ENCODE measurements at regions not wholly inside any gene's neighbourhood (a gene's known extent, or its start where the extent isn't known, plus 50 kb on each side); places are given as distances from the start of the nearest gene placed in this dataset.
A peak's percentile ranks its signal among the peaks of the same experiment; 100 is the strongest.

DNA sequence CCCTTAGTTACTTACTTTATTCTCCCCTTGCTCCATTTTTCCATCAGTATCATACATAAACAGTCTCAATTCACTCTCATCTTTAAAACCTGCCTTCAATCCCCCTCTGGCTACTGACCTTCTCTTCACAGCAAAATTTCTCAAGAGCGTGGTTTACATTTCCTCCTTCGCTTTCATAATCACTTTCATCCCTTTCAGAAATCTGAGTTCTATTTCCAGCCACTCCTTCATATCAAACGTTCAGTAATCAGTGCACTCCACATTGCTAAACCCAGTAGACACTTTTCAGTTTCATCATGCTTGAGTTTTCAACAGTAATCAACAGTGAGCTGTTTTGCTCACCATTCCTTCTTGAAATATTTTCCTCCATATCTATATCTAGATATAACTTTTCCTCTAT is 176.7 kb upstream of the HSF2 start:
- no peak for TF ChIP-seq POLR2A (IDR thresholded peaks at IDR 0.05)
- TF ChIP-seq, protein P1, sequence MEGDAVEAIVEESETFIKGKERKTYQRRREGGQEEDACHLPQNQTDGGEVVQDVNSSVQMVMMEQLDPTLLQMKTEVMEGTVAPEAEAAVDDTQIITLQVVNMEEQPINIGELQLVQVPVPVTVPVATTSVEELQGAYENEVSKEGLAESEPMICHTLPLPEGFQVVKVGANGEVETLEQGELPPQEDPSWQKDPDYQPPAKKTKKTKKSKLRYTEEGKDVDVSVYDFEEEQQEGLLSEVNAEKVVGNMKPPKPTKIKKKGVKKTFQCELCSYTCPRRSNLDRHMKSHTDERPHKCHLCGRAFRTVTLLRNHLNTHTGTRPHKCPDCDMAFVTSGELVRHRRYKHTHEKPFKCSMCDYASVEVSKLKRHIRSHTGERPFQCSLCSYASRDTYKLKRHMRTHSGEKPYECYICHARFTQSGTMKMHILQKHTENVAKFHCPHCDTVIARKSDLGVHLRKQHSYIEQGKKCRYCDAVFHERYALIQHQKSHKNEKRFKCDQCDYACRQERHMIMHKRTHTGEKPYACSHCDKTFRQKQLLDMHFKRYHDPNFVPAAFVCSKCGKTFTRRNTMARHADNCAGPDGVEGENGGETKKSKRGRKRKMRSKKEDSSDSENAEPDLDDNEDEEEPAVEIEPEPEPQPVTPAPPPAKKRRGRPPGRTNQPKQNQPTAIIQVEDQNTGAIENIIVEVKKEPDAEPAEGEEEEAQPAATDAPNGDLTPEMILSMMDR (IDR thresholded peaks at IDR 0.05): no peak
- ATAC-seq (no peak), DNase-seq (no peak)
- H3K27ac ChIP-seq: no peak overlapping the region
- H3K36me3 ChIP-seq: no peaks in the 10 kb centered on the region
- no peak overlapping the region for H3K4me3 ChIP-seq
- no peaks in the 10 kb centered on the region for H3K9me3 ChIP-seq
- 29 to 41% (median 32%) methylated on average over 3 of the region's 3 CpGs for WGBS, 4 donors
- H3K27me3 ChIP-seq: no peaks in the 10 kb centered on the region
- H3K4me1 ChIP-seq: no peaks in the 10 kb centered on the region
- intact Hi-C loops (cut with DNase I): no loop called here

DNA sequence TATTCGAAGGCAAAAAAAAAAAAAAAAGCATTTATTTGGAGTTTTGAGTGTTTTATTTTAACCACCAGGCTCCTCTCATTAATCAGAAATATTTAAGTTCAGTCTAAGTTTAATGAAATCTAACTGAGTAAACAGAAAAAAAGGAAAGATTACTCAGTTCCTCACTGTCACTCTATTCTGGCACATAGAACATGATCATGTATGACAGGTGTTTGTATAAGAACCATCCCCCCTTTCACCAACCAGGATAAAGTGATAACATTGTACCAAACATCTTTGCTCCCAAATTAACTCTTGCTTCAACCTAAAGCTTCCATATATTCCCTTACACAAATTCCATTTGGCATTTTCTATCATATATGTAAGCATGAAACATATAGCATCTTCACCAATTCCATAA is 176.2 kb upstream of the HSF2 start:
- no peak for ATAC-seq
- intact Hi-C loops (cut with DNase I): no loop called here
- H3K4me1 ChIP-seq: no peaks in the 10 kb centered on the region
- H3K27ac ChIP-seq: no peak overlapping the region
- 50 to 65% (median 57%) methylated on average over 1 of the region's 1 CpG for WGBS, 4 donors
- H3K4me3 ChIP-seq: no peak overlapping the region
- no peaks in the 10 kb centered on the region for H3K27me3 ChIP-seq
- TF ChIP-seq, protein P1 (IDR thresholded peaks at IDR 0.05): no peak
- TF ChIP-seq POLR2A (IDR thresholded peaks at IDR 0.05): no peak
- no peaks in the 10 kb centered on the region for H3K9me3 ChIP-seq
- H3K36me3 ChIP-seq: no peaks in the 10 kb centered on the region
- DNase-seq: no peak

DNA sequence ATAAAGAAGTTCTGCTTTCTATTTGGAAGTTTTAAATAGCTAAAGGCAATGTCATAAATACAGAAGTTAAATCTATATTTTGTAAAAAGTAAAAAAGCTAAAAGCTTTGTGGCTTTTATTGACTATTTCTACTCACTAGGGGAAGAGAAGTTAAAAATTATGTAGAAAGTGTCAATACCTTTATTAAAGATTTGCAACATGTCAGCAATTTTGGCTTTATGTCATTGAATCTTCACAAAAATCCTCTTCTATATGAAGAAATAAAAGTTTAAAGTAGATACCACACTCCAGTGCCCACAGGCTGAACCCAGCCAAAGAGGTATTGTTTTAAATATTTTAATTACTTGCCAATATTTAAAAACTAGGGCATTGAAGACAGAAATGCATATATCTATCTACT is 160.6 kb upstream of the HSF2 start:
- Histone ChIP-seq H3K4me1 (no peaks in the 10 kb centered on the region), H3K27ac (no peak overlapping the region), H3K9me3 (peaks cover 0 to 17% (median 8%) of the 10 kb centered on the region in 12 donors), H3K36me3 (no peaks in the 10 kb centered on the region), H3K27me3 (no peaks in the 10 kb centered on the region), H3K4me3 (no peak overlapping the region)
- ATAC-seq: no peak
- intact Hi-C loops (cut with DNase I): no loop called here
- TF ChIP-seq, protein P1 (IDR thresholded peaks at IDR 0.05): no peak
- no peak for TF ChIP-seq POLR2A (IDR thresholded peaks at IDR 0.05)
- no peak for DNase-seq

DNA sequence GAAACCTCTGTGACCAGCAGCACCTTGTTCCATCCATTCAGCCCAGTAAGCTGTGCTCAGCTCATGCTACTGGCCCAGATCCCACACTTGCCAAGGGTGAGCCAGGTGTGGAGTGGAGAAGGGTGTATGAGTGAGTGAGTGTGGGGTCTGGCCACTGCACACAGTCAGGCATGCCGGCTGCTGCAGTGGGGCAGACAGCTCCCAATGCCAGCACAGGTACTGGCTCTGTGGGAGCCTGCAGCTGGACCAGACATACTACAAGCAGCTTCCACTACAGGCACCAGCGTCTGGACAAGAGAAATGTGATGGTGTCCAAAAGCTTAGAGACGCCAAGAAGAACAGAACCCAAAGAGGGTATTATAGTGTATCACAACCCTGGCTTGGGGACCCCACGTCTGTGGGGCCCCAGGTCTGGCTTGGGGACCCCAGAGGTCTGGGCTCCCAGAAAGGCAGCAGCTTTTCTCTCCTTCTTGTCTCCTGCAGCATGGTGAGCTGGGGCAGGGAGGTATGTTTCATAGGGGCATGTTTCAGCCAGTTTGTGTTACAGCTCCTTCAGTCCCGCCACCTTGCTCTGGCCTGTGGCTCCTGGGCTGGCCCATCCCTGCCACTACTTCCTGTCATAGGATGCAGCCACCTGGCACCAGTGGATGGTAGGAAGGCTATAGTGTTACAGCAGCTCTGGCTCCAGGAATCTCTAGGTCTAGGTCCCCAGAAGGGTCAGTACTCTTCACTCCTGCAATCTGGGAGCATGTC is 152.4 kb upstream of the HSF2 start:
- 68 to 86% (median 82%) methylated on average over 5 of the region's 5 CpGs for WGBS, 4 donors
- Histone ChIP-seq H3K4me1 (no peaks in the 10 kb centered on the region), H3K27me3 (no peaks in the 10 kb centered on the region), H3K9me3 (peaks cover 0 to 43% (median 15%) of the 10 kb centered on the region in 12 donors), H3K27ac (no peak overlapping the region), H3K36me3 (no peaks in the 10 kb centered on the region), H3K4me3 (no peak overlapping the region)
- TF ChIP-seq, protein P1 (IDR thresholded peaks at IDR 0.05): no peak
- no peak for TF ChIP-seq POLR2A (IDR thresholded peaks at IDR 0.05)
- intact Hi-C loops (cut with DNase I): no loop called here
- no peak for ATAC-seq
- peak in 1 of 5 donors; percentile 27 for DNase-seq

Data from heart left ventricle (tissue), 16 donors.